GOT3 (cell line): ENCODE measurements at regions not wholly inside any gene's neighbourhood (a gene's known extent, or its start where the extent isn't known, plus 50 kb on each side); places are given as distances from the start of the nearest gene placed in this dataset.

Experiments used
- DNase-seq: peaks from one replicate; lab custom pipeline; 2025; ENCODE audit warnings: mixed read lengths; lab: John Stamatoyannopoulos, UW

DNA sequence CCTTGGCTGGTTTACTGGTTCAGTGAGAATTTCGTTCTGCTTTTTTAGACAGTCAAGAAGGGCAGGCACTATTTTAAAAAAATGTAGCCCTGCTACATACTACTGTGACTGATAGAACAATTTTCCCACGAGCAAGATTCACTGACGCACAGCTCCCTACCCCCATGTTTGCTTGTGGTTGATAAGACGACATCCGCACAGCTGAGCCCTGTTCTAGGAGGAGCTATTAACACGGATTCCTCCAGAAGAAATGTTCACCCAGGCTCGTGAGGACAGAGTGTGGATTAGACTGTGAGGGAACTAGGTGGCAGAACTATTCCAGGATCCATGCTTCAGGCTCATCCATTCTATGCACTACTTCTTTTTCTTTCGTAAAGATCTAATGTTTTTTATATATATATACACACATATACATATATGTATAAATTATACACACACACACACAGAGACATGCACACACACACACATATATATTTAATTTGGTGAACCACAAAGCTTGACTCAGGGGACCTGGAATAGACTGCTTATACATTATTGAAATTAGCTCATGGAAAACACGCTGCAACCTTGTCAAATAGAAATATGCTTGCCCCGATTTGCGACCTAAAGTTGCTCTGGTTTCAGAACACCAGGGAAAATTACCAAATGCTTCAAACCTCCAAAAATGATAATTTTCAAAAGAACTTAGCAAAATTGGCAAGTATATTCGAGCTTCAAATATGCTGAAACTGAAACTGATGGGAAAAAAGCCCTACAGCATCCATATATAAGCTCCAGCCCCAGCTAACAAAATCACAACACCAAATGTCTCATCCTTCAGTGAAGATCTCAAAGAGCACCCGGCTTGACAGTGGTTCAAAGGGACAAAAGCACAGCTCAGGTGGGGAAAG, 370.4 kb downstream of the SOCS6 start:
- DNase-seq: no peak

DNA sequence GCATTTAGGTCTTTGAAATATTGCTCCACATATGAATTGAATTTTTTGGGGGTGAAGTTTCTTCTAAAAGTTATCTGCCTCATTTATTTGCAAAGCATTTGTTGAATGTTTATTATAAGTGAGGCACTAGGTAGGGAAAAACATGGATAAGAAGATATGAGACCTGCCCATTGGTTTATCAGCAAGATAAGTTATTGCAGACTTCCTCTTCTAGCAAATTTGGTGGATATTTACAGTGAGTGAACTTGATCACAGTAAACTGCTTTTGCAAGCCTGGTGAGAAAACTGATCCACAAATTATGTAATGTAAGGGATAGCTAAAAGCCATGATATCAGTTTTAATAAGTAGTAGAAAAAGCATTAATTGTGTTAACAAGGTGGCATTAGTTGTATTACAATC, 364.8 kb downstream of the SOCS6 start:
- DNase-seq: no peak

DNA sequence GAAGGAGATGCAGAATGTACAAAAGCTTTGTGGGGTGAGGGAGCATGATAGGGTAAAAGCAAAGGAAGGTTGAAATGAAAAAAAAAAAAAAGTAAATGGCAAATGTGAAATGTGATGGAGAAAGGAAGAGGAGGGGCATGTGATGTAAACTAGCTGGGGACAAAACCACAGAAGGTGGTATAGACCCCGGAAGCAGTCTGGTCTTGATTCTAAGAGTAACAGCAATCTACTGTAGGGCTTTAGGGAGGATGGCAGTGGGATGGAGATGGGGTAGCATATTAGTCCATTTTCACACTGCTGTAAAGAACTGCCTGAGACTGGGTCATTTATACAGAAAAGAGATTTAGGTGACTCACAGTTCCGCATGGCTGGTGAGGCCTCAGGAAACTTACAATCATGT, 362.0 kb downstream of the SOCS6 start:
- DNase-seq: no peak

DNA sequence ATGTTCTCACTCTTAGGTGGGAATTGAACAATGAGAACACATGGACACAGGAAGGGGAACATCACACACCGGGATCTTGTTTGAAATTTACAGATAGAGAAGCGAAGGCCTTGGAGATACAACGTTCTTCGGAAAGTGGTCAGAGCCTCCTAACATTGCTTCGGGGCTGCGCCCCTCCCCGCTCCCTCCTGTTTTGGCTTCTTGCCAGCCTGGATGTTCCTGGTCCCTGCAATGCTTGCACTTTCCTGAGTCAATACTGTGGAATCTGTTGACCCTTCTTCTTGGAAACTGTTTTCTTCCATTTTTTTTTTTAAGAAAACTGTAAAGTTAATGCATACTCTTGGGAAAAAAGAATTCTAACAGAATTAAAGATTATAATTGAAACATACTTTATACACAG, 360.8 kb downstream of the SOCS6 start:
- no peak for DNase-seq

DNA sequence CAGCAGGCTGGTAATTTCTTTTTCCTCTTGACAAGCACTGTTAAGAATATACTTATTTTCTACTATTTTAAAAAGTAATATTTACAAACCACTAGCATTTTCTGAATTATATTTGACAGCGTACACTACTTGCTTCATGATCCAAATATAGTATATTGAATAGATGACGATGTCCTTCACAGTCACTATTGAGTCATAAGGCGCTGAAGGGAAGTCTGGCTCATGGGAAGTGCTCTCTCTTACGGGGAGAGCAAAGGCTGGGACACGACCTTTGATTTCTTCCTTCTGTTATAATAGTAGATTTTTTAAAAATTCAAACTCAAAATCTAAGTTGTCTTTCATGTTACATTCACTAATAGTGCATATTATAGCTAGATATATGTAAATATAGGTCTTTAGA, 357.1 kb downstream of the SOCS6 start:
- no peak for DNase-seq

DNA sequence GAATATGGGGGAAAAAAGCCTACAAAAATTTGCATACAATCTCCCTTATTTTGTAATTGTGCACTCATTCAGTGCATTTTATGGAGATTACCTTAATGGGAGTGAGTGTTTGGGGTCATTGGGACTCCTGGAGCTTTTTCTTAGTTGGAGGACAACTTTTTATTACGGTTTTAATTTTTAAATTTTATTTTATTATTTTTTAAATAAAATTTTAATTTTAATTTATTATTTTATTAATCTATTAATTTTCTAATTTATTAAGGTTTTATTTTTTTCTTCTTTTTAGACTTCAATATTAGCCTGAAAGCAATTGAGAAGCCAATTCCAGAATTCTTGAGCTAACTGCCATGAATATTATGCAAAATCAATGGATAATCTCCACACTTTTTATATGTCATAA, 355.0 kb downstream of the SOCS6 start:
- no peak for DNase-seq

DNA sequence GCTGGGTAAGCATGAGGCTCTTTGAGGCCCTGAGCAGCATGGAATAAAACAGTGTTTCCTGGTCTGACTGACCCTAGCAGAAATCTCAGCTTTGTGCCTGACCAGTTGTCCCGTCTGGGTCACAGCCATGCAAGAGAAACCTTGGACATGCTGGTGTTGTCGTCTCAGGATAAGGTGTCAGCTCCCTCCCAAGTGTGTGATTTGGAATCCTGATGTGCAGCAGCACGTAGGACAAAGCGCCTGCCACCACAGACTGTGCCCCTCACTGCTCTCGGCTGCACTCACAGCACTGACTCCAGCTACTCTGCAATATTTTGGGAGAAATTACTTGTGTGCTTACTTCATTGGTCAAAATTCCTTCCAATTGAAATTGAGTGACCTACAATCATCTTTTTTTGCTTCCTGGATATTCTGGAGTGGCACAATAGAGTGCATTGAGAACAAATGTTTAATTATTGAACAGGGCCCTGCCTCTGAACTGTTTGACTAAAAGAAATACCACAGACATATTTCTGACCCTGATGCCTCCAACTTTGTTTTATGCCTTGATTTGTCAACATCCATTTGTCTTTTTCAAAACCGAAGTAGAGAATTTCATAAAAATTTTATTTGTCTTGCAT, 352.4 kb downstream of the SOCS6 start:
- no peak for DNase-seq

DNA sequence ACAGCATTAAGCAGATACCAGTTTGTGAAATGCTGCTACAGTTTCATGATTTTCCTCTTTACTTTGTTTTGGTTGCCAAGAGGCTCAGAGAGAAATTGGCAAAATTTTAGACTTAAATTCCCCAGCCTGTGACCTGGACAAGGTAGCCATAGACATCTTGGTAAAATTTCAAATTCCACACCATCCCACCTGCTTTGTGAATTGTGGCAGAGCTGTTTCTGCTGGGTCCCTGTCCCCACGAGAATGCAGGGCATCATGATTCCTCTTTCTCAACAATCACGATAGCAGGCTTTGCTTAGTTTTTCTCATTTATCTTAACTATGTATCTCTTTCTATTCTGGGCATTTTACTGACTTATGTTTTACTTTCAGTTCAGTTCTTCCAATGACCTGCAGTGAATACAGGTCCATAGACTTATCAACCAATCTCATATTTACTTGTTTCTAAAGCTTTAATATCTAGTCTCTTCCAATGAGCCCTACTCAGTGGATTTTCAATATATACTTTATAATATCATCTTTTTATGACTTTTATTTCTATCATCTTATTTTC, 351.6 kb downstream of the SOCS6 start:
- no peak for DNase-seq

DNA sequence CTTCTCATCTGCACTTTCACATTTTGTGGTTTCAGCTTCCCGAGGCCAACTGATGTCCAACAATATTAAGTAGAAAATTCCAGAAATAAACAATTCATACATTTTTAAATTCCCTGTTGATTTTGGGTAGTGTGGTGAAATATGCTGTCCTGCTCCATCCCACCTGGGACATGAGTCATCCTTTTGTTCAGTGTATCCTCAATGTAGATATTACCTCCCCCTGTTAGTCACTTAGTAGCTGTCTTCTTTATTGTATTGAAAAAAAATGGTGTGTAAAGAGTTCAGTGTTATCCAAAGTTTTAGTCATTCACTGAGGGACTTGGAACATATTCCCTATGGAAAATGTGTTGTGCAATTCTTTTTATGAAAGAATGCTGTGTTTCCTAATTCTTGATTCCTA, 348.1 kb downstream of the SOCS6 start:
- no peak for DNase-seq

DNA sequence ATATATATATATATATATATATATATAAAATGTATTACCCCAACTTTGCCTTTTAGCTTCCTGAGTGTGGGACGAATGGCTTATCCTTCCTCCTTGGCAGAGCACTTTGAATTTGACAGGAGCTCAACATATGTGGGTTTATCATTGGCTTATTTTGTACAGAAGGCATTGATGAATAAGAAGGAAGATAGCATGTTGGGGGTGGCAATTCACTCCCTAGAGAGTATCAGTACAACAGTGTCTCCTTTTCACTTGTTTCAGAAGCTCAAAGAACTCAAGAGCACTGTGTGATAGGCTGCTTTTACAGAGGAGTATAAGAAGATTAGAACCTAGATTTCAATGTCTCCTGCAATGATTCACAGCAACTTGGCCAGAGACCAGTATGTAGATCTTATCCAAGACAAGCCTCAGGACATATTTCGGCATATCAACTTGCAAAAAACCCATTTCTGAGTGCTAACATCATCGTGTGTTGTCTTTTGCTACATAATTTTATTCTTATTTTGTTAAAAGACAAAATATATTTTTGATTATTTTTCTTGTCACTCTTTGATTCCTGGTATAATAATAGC, 345.8 kb downstream of the SOCS6 start:
- no peak for DNase-seq

DNA sequence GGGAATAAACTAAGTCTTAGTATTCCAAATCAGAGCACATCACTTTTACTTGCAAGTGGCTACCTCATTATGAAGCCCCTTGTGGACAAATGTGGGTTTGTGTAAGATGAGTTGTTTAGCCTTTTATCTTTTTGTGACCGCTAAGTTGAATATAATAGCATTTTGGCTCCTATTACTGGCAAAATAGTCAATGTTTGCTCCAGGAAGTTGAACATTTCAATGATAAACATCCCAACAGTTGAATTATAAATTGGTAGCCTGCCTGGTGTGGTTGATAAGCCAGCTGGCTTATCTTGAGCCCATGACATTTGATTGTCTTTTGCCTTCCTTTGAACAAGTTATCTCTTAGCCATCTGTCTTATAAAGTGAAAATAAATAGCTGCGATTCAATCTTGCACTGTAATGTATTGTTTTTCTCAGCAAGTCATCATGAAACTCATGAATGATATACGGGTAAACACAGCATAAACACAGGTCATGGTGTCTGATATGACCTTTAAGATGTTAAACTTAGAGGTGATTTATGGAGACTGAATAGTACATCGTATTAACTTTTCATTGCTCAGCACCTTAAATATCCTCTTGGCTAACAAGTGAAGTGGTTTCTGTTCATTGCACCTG, 338.4 kb downstream of the SOCS6 start:
- DNase-seq: no peak

DNA sequence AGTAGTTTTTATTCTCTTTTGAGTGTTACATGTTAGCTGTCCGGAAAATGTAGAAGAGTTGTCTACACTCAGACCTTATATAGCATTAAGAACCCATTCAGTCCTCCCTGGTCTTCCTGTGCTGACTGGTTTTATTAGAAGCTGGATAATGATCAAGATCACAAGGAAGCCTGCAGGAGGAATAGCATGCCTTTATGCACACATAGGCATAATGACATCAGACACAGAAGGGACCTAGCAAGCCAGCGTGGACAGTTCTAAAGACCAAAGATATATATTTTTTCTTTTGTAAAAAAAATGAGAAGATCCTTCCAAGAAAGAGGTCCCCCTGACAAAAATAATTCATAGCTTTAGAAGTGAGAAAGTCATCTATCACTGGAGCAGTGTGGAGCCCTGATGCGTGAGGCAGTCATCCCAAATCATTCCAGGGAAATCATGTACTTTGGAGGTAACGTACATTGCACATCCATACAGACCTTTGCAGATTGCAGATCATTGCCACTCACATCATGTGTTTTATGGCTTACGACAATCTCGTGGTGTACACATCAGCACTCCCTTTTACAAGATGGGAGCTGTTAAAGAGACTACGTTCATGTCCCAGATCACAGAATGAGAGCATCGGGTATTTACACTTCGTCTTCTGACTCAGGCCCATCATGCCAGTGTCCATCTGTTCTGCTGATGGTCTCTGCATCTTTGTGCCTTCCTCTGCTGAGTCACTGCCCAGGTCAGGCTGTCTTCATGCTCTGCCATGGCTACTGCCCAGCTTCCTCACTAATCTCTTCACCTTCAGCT, 334.0 kb downstream of the SOCS6 start:
- DNase-seq: no peak

DNA sequence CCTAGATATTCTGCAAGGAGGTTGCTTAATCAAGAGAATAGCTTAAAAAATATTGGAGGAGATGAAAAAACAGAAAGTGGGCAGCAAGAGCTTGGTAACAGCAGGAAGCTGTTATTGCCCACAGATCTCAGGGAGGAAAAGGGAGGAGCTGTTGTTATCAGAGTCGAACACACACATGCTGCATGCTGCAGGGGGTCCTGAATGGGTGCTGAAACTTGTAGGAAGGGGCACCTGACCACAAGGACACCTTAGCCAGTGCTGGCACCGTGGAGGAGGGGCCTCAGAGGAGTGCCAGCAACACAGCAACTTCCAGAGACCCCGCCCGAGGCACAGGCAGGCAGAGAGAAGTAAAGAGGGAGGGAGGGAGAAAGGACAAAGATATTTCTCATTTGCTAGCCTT, 332.9 kb downstream of the SOCS6 start:
- DNase-seq: no peak

DNA sequence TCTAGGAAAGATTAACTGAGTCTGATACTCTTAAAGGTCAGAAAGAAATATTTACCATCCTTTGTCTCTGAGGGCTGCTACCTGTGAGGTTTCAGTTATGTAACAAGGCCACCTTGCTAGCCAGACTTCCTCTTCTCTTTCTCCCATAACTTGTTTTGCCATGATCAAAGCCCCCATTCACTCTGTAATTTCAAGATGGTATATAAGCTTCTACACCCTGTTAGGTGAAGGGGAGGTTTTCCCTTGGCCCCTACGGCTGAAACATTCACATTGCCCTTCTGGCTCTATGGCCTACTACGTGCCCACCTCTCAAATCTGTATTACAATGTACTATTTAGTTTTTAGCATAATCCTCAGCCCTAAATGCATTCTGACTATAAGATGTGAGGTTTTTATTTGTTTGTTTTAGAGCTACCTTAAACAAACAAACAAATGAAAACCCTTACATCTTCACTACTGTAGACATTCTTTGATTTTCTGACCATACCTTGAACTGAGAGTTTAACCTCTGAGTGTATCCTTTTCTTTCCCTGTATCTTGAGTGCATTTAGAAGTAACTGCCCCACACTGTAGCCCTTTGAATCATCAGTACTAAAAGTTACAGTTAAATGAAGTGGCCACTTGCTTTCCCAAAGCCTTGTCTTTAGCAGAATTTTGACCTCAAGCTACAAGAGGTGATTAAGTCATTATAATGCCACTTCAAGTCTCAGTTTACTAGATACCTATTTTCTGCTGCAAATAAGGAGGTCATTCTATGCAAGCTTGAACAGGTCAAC, 332.2 kb downstream of the SOCS6 start:
- no peak for DNase-seq

DNA sequence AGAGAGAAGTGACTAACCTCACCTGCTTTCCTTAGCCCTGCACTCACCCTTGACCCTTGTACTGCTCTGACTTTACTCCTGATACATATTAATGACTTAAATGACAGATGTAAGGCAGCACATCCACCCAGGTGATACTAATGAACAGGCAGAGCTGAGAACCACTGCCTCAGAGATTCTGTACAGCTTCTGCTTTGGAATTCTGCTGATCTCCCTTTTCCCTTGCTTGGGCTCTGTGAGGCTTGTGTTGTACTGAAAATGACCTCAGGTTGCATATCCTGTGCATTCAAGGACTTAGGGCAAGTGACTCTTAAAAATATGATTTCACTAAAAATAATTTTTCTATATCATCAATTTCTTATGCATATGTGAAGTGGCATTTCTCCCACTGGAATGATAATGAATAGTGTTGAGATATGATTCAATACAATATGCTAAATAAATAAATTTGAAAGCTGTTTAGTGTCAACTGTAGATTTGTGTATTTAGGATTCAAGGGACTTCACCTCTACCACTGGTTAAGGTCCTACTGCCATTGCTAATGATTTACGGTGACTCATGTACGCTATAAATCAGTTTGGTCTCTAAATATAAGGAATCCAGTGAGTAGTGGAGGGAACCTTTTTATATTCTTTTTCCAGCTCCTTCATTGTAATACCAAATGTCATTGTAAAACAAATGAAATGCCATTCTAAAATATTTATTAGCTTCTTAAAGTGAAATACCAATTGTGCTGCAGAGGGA, 328.3 kb downstream of the SOCS6 start:
- no peak for DNase-seq

DNA sequence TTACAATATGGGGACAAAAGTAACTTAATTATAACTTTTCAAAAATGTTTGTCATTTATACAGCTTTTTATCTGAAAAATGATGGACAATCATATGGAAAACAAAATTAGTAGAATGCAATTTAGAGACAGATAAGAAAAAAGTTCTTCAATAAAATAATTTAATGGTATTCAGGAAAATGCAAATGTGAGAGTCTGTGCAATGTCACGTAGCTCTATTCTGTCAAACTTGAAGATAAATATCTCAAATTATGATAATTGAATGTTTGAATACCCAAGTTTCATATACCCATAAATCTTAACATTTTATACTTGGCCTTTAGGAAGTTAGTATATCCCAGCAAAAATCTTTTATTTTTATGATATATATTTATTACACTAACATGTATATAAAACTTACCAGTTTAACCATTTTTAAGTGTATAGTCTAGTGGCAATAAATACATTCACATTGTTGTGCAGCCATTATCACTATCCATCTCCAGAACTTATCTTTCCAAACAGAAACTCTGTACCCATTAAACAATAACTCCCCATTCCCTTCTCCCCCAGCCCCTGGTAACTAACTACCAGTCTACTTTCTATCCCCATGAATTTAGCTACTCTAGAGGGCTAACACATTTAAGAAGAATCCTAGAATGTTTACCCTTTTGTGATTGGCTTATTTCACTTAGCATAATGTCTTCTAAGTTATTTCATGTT, 311.5 kb downstream of the SOCS6 start:
- DNase-seq: no peak

DNA sequence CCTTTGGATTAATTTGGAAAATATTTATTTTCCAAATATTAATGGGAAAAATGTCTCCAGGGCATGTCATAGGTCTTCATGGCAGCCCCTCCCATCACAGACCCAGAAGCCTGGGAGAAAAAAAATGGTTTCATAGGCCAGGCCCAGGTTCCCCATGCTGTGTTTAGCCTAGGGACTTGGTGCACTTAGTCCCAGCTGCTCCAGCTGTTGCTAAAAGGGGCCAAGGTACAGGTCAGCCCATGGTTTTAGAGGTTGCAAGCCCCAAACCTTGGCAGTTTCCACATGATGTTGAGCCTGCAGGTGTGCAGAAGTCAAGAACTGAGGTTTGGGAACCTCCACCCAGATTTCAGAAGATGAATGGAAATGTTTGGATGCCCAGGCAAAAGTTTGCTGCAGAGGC, 309.6 kb downstream of the SOCS6 start:
- no peak for DNase-seq

DNA sequence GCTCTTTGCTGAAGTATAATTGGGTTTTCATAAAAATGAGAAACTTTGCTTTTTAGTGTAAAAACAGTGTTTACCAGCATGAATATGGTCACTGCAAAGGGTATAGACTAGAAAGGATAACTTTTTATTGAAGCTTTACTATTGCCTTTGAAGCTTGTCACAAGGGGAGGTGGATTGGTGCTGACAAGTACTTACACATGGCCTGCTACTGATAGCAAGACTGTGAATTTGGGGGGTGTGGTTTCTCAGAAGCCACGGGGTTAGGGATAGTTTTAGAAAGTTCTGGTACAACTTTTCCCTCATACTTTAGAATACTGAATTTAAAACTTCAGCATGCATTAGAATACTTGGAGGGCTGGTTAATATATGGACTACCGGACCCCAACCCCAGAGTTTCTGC, 294.1 kb downstream of the SOCS6 start:
- DNase-seq: no peak

DNA sequence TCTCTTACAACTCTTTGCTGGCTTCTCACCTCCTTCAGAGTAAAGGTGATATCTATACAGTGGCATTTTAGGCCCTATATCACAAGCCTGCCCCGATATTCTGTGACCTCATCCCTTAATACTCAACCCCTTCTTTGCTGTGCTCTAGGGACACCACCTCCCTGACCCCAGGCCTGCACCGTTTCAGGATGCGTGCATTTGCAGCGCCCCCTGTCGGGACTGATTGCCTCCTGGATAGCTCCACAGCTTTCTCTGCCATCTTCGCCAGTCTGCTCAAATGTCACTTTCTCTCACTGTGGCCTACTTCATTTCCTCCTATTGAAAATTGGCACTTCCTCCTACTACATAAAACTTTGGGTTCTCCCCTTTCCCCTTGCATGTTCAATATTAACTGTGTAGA, 289.6 kb downstream of the SOCS6 start:
- no peak for DNase-seq

DNA sequence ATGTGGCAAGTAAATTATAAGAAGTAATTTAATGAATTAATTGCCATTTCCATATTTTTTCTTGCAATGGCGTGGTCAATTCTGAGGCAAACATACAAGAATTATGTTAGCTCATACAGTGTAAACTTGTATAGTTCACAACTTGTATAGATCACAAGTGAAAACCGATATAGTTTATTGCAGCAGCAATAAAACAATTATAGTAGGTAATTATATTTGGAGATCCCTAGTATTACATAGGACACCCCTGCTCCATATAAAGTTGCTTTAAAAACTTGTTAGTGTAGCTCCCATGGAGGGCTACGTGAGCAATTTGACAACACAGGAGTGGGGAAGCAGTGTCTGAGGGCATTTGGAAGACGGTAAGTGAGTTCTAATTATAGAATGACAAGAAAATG, 288.2 kb downstream of the SOCS6 start:
- DNase-seq: no peak
